HG03342 (cell line): ENCODE measurements at regions not wholly inside any gene's neighbourhood (a gene's known extent, or its start where the extent isn't known, plus 50 kb on each side); places are given as distances from the start of the nearest gene placed in this dataset.

ENCODE experiments used
- ATAC-seq: cut with Tn5 transposase; IDR thresholded peaks from one replicate; pipeline ENCODE4 v1.9.1; 2021; ENCODE audit warnings: mild to moderate bottlenecking, moderate library complexity; ENCODE audit not compliant: unreplicated experiment

DNA sequence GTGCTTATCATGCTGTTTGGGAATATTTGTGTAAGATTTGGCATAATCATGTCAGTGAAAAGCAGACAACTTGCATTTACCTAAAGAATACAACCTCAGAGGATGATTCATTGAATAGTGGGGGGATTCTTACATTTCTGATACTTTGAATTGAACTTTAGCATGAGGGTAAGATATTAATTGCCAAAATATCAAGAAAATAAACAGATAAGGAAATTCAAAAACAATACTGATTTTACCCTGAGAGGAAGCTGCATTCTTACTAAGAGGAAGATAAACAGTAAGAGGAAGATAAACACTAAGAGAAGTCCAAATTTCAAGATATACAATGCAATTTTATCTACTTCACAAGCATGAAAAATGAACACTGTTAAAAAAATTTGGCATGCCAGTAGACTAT is 2564.3 kb upstream of the PCDH20 start:
- no peak for ATAC-seq

DNA sequence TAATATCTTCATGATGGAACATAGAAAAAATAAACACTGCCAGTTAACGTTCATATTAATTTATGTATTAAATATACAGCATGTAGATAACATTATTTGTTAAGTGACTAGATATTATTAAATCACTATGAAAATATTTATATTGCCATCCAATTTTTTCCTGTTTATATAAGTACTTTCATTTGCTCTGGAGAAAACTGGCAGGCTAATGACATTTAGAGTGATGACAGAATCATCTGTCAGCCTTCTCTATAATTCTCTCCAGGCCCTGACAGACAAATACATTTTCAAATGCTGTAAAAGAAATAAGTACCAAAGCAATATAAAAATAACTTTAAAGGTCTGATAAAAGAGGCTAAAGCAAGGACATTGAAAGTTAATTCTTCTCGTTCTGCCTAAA is 2556.7 kb upstream of the PCDH20 start:
- no peak for ATAC-seq

DNA sequence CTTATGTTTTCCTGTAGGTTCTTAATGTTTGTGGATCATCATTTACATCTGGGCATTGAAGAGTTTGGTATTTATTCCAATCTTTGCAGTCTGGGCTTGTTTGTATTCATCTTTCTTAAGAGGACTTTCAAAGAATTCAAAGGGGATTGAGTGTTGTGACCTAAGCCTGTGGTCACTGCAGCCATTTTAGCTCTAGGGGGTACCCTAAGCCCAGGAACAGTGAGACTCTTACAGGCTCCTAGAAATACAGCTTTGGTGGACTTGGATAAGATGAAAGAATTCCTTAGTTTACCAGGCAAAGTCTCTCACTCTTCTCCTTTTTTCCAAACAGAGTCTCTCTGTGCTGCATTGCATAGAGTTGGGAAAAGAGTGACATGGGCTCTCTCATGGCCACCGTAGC is 2539.0 kb upstream of the PCDH20 start:
- no peak for ATAC-seq

DNA sequence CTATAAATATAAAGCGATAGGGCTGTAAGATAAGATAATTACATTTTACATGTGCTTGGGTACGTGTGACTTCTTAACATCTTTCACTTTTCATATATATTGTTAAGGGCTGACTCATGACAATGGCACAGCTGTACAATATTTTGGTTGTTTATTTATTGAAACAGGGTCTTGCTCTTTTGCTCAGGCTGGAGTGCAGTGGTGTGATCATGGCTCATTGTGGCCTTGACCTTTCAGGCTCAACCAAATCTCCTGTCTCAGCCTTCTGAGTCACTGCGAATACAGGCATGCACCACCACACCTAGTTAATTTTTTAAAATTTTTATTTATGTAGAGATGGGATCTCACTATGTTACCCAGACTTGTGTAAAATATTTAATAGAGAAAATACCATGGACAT is 2532.4 kb upstream of the PCDH20 start:
- ATAC-seq, result no peak

DNA sequence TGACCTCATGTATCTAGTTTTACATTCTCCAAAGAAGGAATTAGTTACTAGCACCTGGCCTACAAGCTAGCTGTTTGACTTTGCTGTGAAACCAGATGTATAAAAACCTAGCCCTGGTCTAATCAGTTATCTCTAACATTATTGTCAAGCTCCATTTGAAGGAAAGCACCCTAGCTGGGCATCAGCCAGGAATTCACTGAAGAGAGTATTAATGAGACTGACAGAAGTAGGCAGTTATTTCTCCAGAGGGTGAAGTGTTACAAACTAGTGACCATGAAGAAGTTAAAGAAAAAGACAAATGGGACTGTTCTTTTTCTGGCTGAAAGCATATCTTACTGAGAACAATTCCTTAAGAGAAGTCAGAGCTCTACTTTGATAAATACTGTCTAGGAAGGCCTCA is 2529.3 kb upstream of the PCDH20 start:
- ATAC-seq, result no peak

DNA sequence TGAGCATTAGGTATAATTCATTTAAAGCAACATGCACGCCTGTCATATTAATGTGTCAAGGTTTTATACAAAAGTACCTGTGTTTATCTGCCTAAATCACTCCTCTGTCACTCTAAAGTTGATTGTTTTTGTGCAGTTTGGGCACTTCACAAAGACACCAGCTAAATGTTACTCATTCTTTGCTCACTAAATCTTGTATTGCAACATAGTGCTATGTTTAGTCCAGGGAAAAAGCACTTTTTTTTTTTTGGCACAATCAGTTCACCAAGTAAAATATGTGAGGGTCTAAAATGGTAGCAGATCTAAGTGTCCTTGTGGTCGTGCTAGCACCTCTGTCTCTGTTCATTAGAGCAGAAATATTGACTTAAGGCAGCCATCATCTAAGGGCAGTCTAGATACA is 2526.7 kb upstream of the PCDH20 start:
- no peak for ATAC-seq

DNA sequence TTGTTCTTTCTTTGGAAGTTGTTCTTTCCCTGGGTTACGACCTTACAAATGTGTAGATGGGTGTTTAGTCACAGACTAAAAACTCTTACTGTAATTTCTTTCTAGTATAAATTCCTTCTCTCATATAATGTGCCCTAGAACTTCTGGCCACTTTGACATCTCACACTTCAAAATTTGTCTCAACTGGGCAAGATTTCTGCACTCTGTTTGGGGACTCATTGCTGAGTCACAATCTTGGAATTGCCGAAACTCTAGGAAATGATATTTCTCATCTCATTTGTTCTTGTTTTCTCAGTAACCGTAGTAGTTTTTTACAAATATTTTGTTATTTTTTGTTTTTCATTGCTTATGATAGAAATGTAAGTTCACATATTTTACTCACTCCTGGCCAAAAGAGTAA is 2523.2 kb upstream of the PCDH20 start:
- ATAC-seq, result no peak

DNA sequence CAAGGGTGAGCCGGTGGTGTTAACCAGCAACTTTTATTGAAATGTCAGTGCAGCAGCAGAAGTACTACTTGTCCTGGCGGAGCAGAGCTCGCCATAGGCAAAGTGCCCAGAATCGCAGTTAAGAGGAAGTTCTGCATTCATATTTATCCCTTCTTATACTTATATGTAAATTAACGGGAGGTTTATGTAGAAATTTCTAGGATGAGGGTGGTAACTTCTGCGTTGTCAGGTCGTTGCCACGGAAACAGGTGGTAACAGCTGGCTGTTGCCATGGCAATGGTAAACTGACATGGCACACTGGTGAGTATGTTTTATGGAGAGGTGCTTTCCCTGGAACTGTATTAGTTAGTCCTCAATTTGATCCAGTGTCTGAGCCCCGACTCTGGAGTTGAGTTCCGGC is 2494.9 kb upstream of the PCDH20 start:
- ATAC-seq, result no peak

DNA sequence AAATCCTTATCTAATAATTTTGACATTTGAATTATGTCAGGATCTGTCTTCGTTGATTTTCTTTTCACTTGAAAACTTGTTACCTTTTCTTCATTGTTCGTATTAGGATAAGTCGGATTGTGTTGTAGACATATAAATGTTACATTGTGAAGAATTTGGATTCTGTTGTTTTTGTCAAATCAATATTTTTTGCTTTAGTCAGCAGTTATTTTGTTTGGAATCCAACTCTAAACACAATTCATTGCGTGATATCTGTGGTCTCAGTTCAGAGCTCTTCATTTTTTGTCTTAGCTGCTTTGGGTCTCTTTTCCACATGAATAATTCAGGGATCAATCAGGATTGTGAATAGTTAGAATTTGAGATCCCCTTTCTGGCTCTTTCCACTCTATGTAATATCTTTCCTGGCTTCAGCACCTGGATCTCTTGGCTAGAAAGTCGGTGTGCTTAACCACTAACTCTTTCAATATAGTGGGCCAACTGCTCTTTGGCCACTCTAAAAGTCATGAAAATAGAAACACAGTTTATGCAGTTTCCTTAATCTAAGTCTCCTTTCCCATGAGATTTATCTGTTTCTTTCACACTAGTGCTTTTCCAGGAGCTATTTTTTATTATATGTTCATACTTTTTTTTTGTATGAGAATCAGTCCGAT is 2494.2 kb upstream of the PCDH20 start:
- no peak for ATAC-seq

DNA sequence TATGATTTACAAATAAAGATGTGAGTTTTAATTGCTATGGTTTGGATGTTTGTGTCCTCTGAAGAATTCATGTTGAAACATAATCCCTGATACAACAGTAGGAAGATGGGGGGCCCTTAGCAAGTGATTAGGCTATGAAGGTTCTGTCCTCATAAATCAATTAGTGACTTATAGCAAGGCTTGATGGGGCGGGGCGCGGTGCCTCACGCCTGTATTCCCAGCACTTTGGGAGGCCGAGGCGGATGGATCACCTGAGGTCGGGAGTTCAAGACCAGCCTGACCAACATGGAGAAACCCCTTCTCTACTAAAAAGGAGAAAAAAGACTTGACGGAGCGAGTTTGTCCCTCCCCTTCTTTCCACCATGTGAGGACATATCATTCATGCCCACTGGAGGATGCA is 2486.5 kb upstream of the PCDH20 start:
- ATAC-seq, result no peak

DNA sequence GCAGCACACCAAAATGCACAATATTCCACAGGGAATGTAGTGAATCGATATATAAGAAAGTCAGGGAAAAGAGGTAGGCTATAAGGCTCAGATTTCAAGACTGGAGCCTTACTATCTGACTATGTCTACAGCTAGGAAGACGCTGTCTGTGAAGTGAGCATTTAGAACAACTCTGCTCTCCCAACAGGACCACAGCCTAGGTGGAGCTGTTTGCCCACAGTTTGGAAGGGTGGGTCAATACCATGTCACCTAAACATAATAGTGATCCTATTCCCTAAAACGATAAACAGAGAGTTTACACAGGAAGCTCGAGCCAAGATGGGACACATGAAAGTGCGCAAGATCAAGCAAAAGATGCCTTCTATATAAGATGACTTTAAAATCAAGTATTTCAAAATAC is 2486.0 kb upstream of the PCDH20 start:
- ATAC-seq, result no peak

DNA sequence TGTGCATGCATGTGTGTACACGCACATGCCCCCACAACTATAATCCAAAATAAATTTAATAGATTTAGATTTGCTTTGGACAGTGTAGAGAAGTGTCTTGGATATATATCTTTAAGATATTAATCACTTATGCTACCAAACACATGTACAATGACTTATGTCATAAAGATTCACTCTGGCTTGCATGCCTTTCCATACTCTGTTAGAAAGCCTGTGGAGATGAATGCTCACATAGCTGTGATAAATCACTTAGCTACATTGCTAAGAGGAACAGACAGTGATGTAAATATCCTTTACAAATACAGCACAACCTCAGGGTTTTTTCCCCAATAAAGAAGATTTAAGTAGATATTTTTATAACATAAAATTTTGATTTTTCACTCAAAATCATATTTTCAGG is 2484.8 kb upstream of the PCDH20 start:
- no peak for ATAC-seq

DNA sequence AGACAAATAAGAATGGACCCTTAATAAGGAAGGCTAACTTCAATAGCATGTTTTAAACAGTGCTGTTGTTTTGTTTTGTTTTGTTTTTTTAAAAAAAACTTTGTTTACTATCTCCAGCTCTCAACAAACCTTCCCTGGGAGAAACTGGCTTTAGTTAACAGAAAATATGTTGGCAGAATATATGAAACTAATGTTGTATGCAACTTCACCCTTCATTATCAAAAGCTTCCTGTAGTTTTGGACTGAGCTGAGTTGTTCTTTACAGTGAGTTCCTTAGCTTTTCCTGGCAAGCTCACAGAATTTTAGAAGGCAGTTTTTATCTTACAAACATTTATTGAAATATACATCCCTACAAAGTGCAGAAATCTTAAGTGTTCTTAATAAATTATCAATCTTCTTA is 2480.7 kb upstream of the PCDH20 start:
- no peak for ATAC-seq

DNA sequence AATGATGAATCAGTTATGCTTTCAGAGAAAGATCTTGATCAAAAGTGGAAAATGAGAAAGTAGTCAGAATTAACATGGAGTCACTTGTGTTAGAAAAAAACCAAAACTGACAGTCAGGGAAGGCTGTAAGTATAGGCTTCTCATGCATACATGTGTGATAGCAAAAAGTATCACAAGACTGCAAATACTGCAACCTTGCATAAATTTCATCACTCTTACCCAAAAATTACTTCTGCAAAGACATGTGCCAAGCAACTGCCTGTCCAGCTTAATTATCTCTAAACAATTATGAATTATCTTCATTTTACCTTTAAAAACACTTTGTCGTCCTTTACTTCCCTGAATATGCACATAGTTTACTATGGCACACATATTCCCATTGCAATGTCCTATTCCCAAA is 2466.4 kb upstream of the PCDH20 start:
- ATAC-seq, result no peak

DNA sequence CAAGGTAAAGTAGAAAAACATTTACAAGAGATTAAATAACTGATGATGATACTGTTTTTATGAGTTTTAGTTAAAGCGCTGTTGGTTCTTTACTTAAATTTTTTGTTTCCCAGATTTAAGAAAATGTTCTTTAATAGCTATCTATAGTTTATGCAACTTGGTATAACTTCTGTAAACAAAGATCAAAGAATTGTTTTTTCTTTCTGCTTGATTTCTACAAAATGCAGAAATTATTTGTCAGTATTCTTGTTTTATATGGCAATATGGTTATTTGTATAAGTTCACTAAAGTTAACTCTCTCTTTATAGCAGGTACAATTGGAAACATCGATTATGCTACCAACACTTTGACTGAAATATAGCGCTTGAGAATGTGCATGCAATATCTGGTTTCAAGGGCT is 2465.1 kb upstream of the PCDH20 start:
- no peak for ATAC-seq

DNA sequence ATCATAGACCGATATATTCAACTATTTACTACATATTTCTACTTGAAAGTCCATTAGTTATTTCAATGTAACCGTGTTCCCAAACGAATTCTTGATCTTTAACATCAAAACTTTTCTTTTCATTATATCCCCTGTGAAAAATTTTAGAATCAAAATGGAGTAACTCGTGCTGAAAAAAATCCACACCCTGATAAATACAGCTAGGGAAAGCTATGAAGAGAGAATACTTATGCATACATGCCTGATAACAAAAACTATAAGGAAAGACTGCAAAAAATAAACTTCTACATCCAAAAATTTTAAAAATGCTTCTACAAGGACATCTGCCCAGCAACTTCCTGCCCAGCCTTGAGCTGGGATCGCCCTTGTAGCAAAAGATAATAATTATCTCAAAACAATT is 2458.3 kb upstream of the PCDH20 start:
- no peak for ATAC-seq

DNA sequence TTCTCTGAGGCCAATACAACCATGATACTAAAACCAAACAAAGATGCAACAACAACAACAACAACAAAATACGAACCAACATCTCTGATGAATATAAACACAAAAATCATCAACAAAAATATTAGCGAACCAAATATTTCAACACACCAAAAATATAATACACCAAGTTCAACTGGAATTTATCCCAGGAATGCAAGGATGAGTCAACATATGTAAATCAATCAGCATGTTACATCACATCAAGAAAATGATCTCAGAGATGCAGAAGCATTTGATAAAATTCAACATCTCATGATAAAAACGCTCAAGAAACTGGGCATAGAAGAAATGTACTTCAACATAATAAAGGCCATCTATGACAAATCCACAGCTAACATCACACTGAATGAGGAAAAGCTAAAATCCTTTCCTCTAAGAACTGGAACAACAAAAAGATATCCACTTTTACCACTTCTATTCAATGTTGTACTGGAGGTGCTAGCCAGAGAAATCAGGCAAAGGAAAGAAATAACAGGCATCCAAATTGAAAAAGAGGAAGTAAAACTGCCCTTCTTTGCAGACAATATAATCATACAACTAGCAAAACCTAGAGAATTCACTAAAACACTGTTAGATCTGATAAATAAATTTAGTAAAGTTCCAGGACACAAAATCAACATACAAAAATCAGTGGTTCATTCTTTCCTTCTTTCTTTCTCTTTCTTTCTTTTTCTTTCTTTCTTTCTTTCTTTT is 2448.7 kb upstream of the PCDH20 start:
- no peak for ATAC-seq

DNA sequence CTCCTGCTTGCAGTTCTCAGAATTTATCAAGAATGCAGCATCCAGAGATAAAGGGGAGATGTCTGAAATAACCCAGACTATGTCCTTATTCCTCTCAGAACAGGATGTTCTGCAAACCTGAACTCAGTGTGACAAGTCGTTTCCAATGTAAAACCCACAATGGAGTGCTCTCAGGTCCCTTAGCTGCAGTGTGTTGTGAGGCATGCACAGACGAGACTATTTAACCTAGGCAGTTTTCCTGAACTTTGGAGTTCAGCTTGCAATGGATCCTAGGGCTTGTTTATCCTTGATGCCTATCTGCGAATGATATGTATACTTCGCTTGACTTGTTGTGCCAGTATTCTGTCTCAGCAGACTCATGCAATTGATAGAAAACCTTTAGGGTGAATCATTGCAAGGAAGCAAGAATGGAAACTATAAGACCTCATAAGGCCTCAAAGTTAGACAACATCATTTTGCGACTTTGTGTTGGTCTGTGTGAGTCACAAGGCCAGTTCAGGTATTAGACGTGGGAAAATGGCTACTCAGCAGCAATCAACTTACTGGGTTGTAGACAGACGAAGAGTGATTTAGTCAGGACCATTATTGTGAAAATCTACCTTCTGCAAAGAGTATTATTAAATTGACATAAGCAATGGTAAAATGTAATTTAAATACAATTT is 2439.9 kb upstream of the PCDH20 start:
- no peak for ATAC-seq

DNA sequence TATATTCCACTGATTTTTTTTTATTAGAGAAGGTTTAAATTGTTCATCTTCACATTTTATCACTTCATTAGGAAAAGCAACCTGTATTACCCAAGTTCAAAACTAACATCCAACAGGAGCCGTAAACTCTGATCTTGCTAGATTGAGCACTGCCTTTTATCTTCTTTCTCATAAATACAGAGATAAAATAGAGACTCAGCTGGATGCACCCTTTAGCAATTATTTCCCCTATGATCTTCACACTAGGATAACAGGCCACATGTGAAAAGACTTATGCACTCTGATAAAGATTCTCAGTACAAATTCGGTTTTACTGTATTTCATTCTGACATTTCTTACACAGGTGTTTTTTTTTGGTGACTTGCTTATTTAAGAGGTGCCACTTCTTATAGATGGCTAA is 2438.2 kb upstream of the PCDH20 start:
- no peak for ATAC-seq

DNA sequence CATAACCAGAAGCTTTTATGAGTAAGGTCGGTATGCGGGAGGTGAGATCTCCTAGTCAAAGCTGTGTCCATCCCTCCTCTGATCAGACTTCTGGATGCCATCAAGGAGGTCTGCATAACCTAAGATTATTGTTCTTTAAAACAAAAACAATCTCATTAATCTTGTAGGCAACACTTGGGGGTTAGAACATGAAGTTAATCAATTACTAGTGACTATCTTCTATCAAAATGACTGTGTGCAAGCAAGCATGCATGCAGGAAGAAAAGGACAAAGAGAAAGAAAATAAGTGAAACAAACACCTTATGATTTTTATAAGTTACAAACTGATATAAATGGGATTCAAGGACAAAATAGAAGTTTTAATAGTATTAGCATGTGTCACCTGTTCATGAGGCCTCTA is 2435.9 kb upstream of the PCDH20 start:
- ATAC-seq, result no peak

DNA sequence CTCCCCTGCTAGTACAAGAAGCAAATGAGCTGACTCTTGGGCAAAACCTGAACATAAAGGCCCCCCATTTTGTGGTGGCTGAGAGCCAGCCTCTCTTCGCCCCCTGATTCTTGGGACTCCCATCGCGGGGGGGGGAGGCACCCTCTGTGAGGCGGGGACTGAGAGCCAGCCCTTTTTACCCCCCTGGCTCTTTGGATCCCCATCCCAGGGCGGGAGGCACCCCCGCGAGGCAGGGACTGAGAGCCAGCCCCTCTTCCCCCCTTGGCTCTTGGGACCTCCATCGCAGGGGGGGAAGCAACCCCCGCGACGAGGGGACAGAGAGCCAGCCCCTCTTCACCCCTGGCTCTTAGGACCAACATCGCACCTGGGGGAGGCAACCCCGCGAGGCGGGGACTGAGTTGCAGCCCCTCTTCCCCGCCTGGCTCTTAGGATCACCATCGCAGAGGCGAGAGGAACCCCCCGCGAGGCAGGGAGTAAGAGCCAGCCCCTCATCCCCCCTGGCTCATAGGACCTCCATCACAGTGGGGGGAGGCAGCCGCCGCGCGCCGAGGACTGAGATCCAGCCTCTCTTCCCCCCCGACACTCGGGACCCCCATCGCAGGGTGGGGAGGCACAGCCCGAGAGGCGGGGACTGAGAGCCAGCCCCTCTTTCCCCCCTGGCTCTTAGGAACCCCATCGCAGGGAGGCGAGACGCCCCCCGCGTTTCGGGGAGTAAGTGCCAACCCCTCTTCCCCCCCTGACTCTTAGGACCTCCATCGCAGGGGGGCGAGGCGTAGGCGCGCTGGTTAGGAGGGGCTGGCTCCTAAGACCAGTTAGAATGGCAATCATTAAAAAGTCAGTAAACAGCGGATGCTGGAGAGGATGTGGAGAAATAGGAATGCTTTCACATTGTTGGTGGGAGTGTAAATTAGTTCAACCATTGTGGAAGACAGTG is 2428.4 kb upstream of the PCDH20 start:
- no peak for ATAC-seq
